ENCODE measurements at regions not wholly inside any gene's neighbourhood (a gene's known extent, or its start where the extent isn't known, plus 50 kb on each side); places are given as distances from the start of the nearest gene placed in this dataset.

- TF ChIP-seq CTCF (IDR thresholded peaks at IDR 0.05) (no peak), POLR2A (IDR thresholded peaks at IDR 0.05) (no peak)
These were observed 180.4 kb downstream of the URI1 start for GRCh38 chr19:30122431-30122830.

Measured in heart left ventricle (tissue), 13 donors.